ENCODE measurements at regions not wholly inside any gene's neighbourhood (a gene's known extent, or its start where the extent isn't known, plus 50 kb on each side); places are given as distances from the start of the nearest gene placed in this dataset.

GRCh38 chr9:108642871-108643270 is 212.9 kb downstream of the ACTL7B start:
- DNase-seq: no peak

GRCh38 chr9:108640230-108640629 is 215.6 kb downstream of the ACTL7B start:
- no peak for DNase-seq

- DNase-seq: no peak
These were observed 216.1 kb downstream of the ACTL7B start for GRCh38 chr9:108639696-108640095.

GRCh38 chr9:108639091-108639490 is 216.7 kb downstream of the ACTL7B start:
- no peak for DNase-seq

- no peak for DNase-seq
These were observed 218.4 kb downstream of the ACTL7B start for GRCh38 chr9:108637340-108637739.

- DNase-seq: no peak
These were observed 219.8 kb downstream of the ACTL7B start for GRCh38 chr9:108636013-108636412.

- no peak for DNase-seq
These were observed 220.9 kb downstream of the ACTL7B start for GRCh38 chr9:108634672-108635462.

- no peak for DNase-seq
These were observed 221.6 kb downstream of the ACTL7B start for GRCh38 chr9:108634204-108634603.

GRCh38 chr9:108631496-108632285 is 224.1 kb downstream of the ACTL7B start:
- DNase-seq: no peak

GRCh38 chr9:108628316-108628715 is 227.5 kb downstream of the ACTL7B start:
- no peak for DNase-seq

GRCh38 chr9:108626743-108627142 is 229.0 kb downstream of the ACTL7B start:
- no peak for DNase-seq

- no peak for DNase-seq
These were observed 233.6 kb downstream of the ACTL7B start for GRCh38 chr9:108621991-108622855.

- DNase-seq: no peak
These were observed 235.0 kb downstream of the ACTL7B start for GRCh38 chr9:108620767-108621166.

GRCh38 chr9:108618906-108619550 is 236.8 kb downstream of the ACTL7B start:
- DNase-seq: no peak

- no peak for DNase-seq
These were observed 238.1 kb downstream of the ACTL7B start for GRCh38 chr9:108617676-108618075.

- DNase-seq: no peak
These were observed 240.6 kb downstream of the ACTL7B start for GRCh38 chr9:108615152-108615551.

- no peak for DNase-seq
These were observed 243.3 kb downstream of the ACTL7B start for GRCh38 chr9:108612513-108612912.

GRCh38 chr9:108609897-108610253 is 245.9 kb downstream of the ACTL7B start:
- no peak for DNase-seq

- no peak for DNase-seq
These were observed 246.4 kb downstream of the ACTL7B start for GRCh38 chr9:108609227-108609896.

GRCh38 chr9:108607607-108608006 is 248.2 kb downstream of the ACTL7B start:
- no peak for DNase-seq

- DNase-seq: no peak
These were observed 249.4 kb downstream of the ACTL7B start for GRCh38 chr9:108606401-108606800.

GRCh38 chr9:108603141-108603540 is 252.6 kb downstream of the ACTL7B start:
- DNase-seq: no peak
